ENCODE measurements at regions not wholly inside any gene's neighbourhood (a gene's known extent, or its start where the extent isn't known, plus 50 kb on each side); places are given as distances from the start of the nearest gene placed in this dataset.

DNA sequence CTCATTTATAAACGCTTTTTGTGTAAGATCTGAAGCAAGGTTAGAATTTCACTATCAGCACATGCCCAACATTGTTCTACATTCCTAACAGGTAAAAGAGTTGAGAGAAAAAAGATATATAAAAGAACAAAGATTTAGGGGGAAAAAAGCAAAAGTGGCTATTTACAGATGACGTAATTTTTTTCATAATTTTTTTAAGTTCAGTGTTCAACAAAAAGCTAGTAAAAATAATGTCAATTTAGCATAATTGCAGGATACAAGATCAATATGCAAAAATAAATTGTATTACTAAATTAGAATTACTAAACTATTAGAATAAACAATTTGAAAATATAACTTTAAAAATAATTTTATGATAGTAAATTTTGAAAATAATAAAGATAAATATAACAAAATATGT, 405.0 kb downstream of the SEMA3D start:
- TF ChIP-seq, protein P1, sequence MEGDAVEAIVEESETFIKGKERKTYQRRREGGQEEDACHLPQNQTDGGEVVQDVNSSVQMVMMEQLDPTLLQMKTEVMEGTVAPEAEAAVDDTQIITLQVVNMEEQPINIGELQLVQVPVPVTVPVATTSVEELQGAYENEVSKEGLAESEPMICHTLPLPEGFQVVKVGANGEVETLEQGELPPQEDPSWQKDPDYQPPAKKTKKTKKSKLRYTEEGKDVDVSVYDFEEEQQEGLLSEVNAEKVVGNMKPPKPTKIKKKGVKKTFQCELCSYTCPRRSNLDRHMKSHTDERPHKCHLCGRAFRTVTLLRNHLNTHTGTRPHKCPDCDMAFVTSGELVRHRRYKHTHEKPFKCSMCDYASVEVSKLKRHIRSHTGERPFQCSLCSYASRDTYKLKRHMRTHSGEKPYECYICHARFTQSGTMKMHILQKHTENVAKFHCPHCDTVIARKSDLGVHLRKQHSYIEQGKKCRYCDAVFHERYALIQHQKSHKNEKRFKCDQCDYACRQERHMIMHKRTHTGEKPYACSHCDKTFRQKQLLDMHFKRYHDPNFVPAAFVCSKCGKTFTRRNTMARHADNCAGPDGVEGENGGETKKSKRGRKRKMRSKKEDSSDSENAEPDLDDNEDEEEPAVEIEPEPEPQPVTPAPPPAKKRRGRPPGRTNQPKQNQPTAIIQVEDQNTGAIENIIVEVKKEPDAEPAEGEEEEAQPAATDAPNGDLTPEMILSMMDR (IDR thresholded peaks at IDR 0.05) = no peak
- no peak for TF ChIP-seq POLR2A (IDR thresholded peaks at IDR 0.05)
- no peak for TF ChIP-seq POLR2AphosphoS5 (IDR thresholded peaks at IDR 0.05)
